H7 (cell line): ENCODE measurements at regions not wholly inside any gene's neighbourhood (a gene's known extent, or its start where the extent isn't known, plus 50 kb on each side); places are given as distances from the start of the nearest gene placed in this dataset.
"Not testable (repeated sequence)": the region's sequence is repeated elsewhere in the genome, so short reads cannot be mapped to it uniquely, and the experiment has no call there.

Experiments used
- DNase-seq: peaks from one replicate; pipeline ENCODE4 v3.0.0; 2012
- H3K27me3 ChIP-seq: 2 replicates; pipeline ENCODE4 v1.6.0; 2011; ENCODE audit warnings: mild to moderate bottlenecking, low read length; ENCODE audit not compliant: control insufficient read depth, insufficient read depth
- H3K36me3 ChIP-seq: replicated peaks from 2 replicates; pipeline ENCODE4 v1.5.1; 2011; ENCODE audit warnings: low read length; ENCODE audit not compliant: control insufficient read depth, insufficient read depth
- H3K4me3 ChIP-seq: 2 replicates; pipeline ENCODE4 v1.5.1; 2011; ENCODE audit warnings: low read depth, mild to moderate bottlenecking, control low read depth, low read length, moderate library complexity; ENCODE audit not compliant: insufficient read depth

DNA sequence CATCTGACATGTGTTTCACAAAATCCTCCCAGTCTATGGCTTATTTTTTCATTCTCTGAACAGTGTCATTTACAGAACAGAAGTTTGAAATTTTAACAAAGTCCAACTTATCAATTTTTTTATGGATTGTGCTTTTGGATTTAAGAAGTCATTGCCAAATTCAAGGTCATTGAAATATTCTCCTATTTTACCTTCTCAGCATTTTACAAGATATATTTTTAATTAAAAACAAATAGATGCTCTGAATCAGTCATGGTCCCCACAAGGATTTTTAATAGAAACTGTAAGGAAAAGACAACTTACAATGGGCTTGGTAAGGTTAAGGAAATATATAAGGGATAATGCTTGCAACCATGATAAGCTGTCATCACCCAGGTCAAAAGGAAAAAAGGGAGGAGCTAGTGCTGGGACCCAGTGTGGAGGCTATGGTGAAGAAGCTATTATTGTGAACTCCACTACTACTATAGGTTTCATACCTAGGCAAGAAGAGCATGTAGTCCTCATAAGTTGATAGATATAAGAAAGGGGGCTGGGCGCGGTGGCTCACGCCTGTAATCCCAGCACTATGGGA is 144.5 kb upstream of the KCNJ15 start:
- no peak for DNase-seq
- Histone ChIP-seq H3K36me3 (no peaks in the 10 kb centered on the region), H3K27me3 (no peaks in the 10 kb centered on the region), H3K4me3 (no peak overlapping the region)

DNA sequence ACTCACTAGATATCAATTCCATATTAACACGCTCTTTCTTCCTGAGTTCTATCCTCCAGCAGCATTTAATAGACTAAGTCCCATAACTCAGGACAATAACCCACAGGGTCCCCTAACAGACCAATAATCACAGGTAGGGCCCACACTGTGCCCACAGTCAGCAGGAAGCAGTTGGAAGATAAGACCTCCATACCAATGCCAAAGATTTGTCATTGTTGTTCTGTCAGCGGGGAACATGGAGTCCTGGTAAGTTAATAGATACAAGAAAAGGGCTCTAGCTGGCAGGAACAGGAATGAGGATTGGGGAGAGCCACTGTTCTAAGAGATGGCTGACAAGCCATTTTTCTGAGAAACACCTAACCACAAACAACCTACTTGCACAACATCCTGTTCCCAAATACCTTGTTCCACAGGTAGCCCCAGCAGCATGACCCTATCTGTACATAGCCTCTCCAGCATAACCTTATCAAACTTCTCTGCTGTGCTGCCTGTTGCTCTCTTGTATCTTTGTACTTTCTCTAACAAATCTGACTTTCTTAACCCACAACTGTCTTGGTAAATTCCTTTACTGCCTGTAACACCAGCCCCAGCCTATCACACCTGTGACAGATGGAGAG is 142.0 kb upstream of the KCNJ15 start:
- no peaks in the 10 kb centered on the region for H3K36me3 ChIP-seq

DNA sequence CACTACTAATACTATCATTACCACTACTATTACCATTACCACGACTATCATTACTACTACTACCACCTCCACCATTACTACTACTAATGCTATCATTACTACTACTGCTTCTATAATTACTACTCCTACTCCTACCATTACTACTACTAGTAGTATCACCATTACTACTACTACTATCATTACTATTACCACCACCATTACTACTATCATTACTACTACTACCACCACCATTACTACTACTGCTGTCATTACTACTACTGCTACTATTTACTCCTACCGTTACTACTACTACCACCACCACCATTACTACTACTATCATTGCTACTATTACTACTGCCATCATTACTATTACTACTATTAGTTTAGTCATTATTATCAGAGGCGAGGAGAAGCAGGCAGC is 140.9 kb upstream of the KCNJ15 start:
- Histone ChIP-seq H3K4me3 (no peak overlapping the region), H3K27me3 (no peaks in the 10 kb centered on the region), H3K36me3 (no peaks in the 10 kb centered on the region)
- DNase-seq: no peak

More for the DNA sequence above, 142.0 kb upstream of the KCNJ15 start:
- no peak for DNase-seq
- no peaks in the 10 kb centered on the region for H3K27me3 ChIP-seq
- H3K4me3 ChIP-seq: no peak overlapping the region

DNA sequence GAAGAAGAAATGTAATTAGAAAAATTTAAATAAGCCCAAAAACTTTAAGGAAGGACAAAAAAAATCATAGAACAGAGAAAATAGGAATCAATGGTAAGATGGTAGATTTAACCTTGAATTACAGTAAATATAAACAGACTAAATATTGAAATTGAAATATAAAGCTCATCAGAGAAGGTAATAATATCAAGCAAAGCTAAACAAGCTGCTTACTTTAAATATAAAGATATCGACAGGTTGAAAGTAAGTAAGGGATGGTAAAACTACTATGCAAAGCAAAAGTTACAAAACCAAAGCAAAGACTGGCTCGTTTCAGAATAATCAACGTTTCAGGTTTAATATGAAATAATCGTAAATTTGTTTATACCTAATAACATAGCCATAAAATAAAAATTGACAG is 137.0 kb upstream of the KCNJ15 start:
- DNase-seq: no peak
- Histone ChIP-seq H3K36me3 (no peaks in the 10 kb centered on the region), H3K27me3 (no peaks in the 10 kb centered on the region), H3K4me3 (no peak overlapping the region)

DNA sequence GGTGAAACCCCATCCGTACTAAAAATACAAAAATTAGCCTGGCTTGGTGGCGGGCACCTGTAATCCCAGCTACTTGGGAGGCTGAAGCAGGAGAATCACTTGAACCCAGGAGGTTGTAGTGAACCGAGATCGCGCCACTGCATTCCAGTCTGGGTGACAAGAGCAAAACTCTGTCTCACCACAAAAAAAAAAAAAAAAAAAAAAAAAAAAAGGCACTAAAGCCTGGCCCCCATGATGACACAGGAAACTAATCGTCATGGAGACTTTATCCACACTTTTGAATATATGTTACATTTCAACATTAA is 136.2 kb upstream of the KCNJ15 start:
- H3K27me3 ChIP-seq, H3K4me3 ChIP-seq, H3K36me3 ChIP-seq, DNase-seq: not testable (repeated sequence)

DNA sequence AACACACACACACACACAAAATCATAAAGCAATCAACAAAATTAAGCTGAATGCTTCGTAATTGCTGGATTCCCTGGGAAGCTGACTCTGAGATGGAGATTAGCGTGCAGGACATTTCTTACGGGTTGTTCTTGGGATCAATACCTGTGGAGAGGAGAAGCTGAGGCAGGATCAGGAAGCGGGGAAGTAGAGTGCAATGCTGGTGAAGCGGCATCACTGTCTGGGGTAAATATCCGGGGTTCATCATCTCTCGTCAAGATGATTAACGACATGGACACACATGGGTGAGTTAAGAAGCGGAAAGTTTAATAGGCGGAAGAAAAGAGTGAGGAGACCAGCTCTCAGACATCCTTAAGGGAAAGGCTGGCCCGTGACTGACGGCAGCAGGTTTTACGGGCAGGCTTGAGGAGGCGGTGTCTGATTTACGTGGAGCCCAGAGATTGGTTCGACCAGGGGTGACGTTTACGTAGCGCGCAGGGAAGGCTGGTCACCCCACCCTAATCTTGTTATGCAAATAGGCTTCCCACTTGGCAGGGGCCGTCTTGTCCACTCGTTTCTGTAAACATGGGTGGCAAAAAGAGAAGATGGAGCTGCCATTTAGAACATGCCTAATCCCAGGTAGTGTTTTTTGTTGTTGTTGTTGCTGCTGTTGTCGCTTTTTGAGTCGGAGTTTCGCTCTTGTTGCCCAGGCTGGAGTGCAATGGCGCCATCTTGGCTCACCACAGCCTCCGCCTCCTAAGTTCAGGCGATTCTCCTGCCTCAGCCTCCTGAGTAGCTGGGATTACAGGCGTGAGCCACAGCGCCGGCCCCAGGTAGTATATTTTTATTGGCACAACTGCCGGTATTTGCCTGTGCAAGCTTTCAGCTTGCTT is 135.6 kb upstream of the KCNJ15 start:
- no peak for DNase-seq
- Histone ChIP-seq H3K4me3 (no peak overlapping the region), H3K27me3 (no peaks in the 10 kb centered on the region), H3K36me3 (no peaks in the 10 kb centered on the region)

DNA sequence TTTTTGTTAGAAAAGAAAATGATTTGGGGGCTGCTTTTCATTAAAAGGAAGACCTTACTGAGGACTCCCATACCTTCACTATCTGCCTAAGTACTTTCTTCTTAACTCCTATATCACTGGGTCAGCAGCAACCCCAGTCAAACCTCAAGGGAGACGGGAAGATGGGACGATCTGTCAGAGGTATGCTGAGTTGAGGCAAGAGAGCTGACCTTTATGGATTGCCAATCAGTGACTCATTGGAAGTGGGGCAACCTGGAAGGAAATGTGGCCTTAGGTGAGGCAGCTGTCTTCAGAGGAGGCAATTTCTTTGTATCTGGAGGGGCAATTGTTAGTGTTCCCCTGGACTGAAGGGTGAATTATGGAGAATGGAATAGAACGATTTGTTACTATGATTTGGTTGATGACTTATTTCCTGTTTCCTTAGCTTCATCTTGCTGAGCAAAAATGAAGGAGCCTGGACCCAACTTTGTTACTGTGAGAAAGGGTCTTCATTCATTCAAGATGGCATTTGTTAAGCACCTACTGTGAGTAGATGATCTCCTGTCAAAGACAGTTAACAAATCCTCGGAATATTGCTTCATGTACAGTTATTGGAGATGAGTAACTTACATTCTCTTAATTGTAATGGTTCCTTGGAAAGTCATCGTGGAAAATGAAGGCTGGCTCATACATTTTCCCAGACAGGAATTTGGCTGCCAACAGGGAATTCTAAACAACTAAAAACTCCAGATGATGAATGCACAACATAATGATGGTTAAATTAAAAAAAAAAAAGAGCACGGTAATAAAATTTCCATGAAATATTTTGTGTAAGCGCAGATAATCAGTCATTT is 134.7 kb upstream of the KCNJ15 start:
- H3K4me3 ChIP-seq: no peak overlapping the region
- H3K36me3 ChIP-seq: no peaks in the 10 kb centered on the region
- DNase-seq: no peak
- H3K27me3 ChIP-seq: no peaks in the 10 kb centered on the region

DNA sequence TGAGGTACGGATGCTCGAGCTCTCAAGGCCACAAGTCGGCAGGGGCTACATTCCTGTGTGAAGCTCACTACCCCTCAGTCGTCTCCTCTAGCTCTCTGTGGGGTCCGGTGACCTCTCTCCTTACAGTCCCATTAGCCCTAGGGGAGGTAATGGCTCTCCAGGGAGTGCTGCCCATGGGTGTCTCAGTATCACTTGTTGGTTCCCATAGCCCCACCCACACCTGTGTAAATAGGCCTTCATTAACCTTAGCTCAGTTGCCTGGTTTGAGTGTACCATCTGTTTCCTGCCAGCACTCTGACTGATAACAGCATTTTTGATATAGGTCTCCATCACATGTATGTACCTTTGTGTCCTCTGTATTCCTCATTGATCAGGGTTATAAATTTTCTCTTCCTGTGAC is 133.2 kb upstream of the KCNJ15 start:
- Histone ChIP-seq H3K27me3 (no peaks in the 10 kb centered on the region), H3K4me3 (no peak overlapping the region), H3K36me3 (no peaks in the 10 kb centered on the region)
- no peak for DNase-seq

DNA sequence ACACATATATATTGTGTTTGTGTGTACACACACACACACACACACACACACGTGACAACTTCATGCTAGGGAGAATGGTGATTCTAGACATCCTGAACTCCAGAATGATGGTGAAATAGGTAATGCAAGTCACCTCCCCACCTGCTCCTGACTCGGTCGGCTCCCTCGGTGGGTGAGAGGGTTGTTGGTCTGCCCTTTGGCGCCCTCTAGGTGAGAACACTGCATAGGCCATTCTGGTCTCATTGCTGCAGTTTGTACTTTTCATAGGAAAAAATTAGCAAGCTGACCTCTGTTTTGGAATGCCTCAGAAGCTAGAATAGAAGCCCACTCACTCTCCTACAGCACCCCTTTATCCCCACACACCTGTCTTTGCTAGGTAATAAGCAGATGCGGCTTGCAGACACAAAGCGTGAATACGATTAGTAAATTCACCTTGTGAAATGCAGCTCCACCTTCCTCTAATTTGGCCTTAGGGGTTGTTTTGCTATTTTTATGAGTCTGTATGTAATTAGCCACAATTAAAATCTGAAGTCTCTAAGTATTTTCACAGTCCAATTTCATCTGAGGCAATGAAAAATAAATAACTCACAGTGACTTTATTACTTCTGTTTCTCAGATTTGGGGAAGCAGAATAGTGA is 130.0 kb upstream of the KCNJ15 start:
- no peaks in the 10 kb centered on the region for H3K36me3 ChIP-seq
- H3K4me3 ChIP-seq: no peak overlapping the region
- DNase-seq: peak; percentile 69
- H3K27me3 ChIP-seq: no peaks in the 10 kb centered on the region

DNA sequence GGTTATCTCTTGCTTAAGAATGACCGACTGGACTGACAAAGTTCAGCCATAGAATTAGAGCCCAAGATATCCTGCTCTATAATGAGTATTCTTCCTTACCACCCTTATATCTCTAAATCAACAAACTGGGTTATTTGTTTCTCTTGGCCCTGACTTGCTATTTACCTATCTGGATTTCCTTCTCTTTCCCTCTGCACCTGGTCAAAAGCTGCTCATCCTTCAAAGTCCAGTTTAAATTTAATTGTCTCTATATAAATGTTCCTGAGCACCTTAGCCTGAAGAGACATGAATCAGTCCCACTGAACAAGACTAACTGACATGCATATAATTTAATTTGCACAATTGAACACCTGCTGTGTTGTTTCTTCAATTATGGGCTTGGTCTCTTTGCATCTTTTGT is 127.1 kb upstream of the KCNJ15 start:
- Histone ChIP-seq H3K27me3 (no peaks in the 10 kb centered on the region), H3K4me3 (no peak overlapping the region), H3K36me3 (no peaks in the 10 kb centered on the region)
- no peak for DNase-seq

DNA sequence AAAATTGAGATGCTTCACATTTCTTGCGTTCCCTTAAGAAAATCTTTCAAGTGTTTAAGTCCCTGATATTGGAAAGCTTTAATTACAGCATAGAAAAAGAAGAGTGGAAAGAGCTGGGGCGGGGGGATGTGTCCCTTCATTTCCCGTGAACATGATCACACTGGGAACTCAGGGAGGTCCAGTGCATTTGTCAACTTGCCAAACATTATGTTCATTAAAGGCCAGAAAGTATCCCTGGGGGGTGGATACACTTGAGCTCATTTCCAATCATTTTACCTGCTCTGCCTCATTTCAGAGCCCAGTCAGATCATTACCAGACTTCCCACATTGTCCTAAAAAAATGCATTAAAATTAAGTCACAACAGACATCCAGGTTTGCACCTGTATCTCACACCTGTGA is 123.6 kb upstream of the KCNJ15 start:
- Histone ChIP-seq H3K36me3 (no peaks in the 10 kb centered on the region), H3K27me3 (no peaks in the 10 kb centered on the region), H3K4me3 (no peak overlapping the region)
- no peak for DNase-seq

DNA sequence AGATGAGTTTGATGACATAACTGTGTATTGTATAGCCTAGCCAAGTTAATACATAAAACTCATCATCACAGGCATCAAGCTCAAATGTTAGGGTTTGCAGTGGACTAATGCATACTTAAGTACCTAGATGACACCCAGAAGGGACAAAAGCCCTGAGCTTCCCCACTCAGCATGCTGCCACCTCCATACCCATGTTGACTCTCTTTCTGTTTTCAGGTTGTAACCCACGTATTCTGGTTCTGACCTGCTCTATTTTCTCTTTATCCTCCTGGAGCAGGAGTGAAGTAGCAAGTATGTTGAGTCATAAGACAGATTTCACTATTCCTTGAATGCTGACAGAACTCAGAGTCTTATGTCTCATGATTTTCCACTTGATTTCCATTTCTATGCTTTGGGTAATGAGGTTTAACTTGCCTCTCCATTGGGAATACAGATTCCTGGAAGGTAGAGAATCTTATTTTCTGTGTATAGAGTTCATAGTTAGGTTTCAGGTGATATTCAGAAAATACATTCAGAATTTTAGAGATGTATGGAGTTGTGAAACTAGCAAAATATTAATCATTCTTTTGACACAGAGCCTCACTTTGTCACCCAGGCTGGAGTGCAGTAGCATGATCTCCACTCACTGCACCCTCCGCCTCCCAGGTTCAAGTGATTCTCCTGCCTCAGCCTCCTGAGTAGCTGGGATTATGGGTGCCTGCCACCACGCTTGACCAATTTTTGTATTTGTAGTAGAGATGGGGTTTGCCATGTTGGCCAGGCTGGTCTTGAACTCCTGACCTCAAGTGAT is 122.5 kb upstream of the KCNJ15 start:
- Histone ChIP-seq H3K36me3 (no peaks in the 10 kb centered on the region), H3K27me3 (no peaks in the 10 kb centered on the region), H3K4me3 (no peak overlapping the region)
- no peak for DNase-seq

DNA sequence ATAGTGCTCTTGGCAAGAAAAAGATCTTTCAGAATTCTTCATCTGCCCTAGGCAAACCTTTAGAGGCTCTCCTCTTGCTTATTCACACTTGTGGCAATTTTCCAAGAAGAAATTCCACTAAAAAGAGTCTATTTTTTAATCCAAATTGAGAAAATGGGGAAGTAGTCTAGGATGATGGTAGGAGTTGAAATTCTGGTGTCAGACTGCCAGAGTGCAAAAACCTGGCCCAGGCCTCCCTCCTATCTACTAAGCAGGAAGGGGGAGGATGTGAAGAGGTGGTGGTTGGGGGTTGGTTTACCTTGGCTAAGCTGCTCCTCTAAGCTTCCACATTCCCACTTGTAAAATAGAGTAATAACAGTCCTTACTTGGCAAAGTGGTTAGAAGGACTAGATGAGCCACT is 120.6 kb upstream of the KCNJ15 start:
- no peaks in the 10 kb centered on the region for H3K36me3 ChIP-seq
- no peak for DNase-seq
- H3K27me3 ChIP-seq: no peaks in the 10 kb centered on the region
- no peak overlapping the region for H3K4me3 ChIP-seq
